HEK293 (cell line): ENCODE measurements at regions not wholly inside any gene's neighbourhood (a gene's known extent, or its start where the extent isn't known, plus 50 kb on each side); places are given as distances from the start of the nearest gene placed in this dataset.

ENCODE experiments used
- CTCF ChIA-PET: fragments of 350-600 bp; formaldehyde crosslinking; extraction: SDS; loops from one replicate; lab custom pipeline; 2021; ENCODE audit warnings: antibody characterized with exemption; lab: Yijun Ruan, JAX
- POLR2A ChIA-PET: fragments of 300-600 bp; formaldehyde crosslinking; extraction: SDS; loops from one replicate; lab custom pipeline; 2020; ENCODE audit warnings: antibody characterized with exemption, inconsistent platforms; lab: Yijun Ruan, JAX
- H3K27ac ChIP-seq: fragments of 200-500 bp; sonication (Bioruptor generic); 2 replicates; pipeline ENCODE4 v1.5.1; 2014; ENCODE audit warnings: low read depth, low read length, control low read depth, inconsistent platforms; ENCODE audit errors: extremely low read depth
- H3K36me3 ChIP-seq, 2 experiments: fragments of 200-500 bp in 1 of 2; sonication (Bioruptor generic) in 1 of 2; 1 replicate in 1 of 2; 2 replicates in 1 of 2; pipeline ENCODE4 v1.5.1; 2014 to 2017; ENCODE audit warnings: inconsistent platforms in 2 of 2, low read length in 2 of 2; ENCODE audit not compliant: control insufficient read depth in 2 of 2, insufficient read depth in 1 of 2
- H3K4me1 ChIP-seq: fragments of 200-500 bp; sonication (Bioruptor generic); 2 replicates; pipeline ENCODE4 v1.5.1; 2014; ENCODE audit warnings: mild to moderate bottlenecking, low read length, inconsistent platforms; ENCODE audit not compliant: control insufficient read depth, insufficient read depth
- H3K4me3 ChIP-seq: 2 replicates; pipeline ENCODE4 v1.5.1; 2011; ENCODE audit warnings: low read depth, mild to moderate bottlenecking, control low read depth, low read length, moderate library complexity
- H3K9me3 ChIP-seq: fragments of 200-500 bp; sonication (Bioruptor generic); 2 replicates; pipeline ENCODE4 v1.5.1; 2014; ENCODE audit warnings: low read depth, low read length, inconsistent platforms; ENCODE audit not compliant: control insufficient read depth, insufficient read depth
- EGR2 ChIP-seq: fragments of 450-650 bp; formaldehyde crosslinking; IDR thresholded peaks from 2 replicates; pipeline ENCODE4 v1.5.1; 2016; ENCODE audit warnings: low read depth, missing biosample characterization, missing genetic modification characterization
- FEZF1 ChIP-seq: fragments of 450-650 bp; formaldehyde crosslinking; IDR thresholded peaks from 2 replicates; pipeline ENCODE4 v1.5.1; 2016; ENCODE audit warnings: missing biosample characterization, missing genetic modification characterization
- INSM2 ChIP-seq: fragments of 450-650 bp; formaldehyde crosslinking; IDR thresholded peaks from 2 replicates; pipeline ENCODE4 v1.5.1; 2016; ENCODE audit warnings: missing biosample characterization, missing genetic modification characterization
- KLF1 ChIP-seq: fragments of 450-650 bp; formaldehyde crosslinking; IDR thresholded peaks from 2 replicates; pipeline ENCODE4 v1.5.1; 2016; ENCODE audit warnings: missing biosample characterization, missing genetic modification characterization
- MZF1 ChIP-seq: fragments of 450-650 bp; formaldehyde crosslinking; IDR thresholded peaks from 2 replicates; pipeline ENCODE4 v1.5.1; 2017; ENCODE audit warnings: missing biosample characterization, missing genetic modification characterization, borderline replicate concordance
- PBX3 ChIP-seq: sonication (generic); formaldehyde crosslinking; IDR thresholded peaks from 2 replicates; pipeline ENCODE4 v1.8.1; 2022; ENCODE audit warnings: mild to moderate bottlenecking, moderate library complexity, missing genetic modification reagents
- TSHZ1 ChIP-seq: fragments of 450-650 bp; formaldehyde crosslinking; IDR thresholded peaks from 2 replicates; pipeline ENCODE4 v1.5.1; 2016; ENCODE audit warnings: missing biosample characterization, missing genetic modification characterization, borderline replicate concordance
- ZBTB11 ChIP-seq: fragments of 450-650 bp; formaldehyde crosslinking; conservative IDR thresholded peaks from 2 replicates; pipeline ENCODE4 v1.5.1; 2016; ENCODE audit warnings: low read depth, missing biosample characterization, missing genetic modification characterization
- ZBTB49 ChIP-seq: fragments of 450-650 bp; formaldehyde crosslinking; IDR thresholded peaks from 2 replicates; pipeline ENCODE4 v1.5.1; 2016; ENCODE audit warnings: missing biosample characterization, missing genetic modification characterization, low read depth
- ZBTB7A ChIP-seq: fragments of 450-650 bp; formaldehyde crosslinking; IDR thresholded peaks from 2 replicates; pipeline ENCODE4 v1.5.1; 2016; ENCODE audit warnings: low read depth, missing biosample characterization, missing genetic modification characterization
- ZFHX2 ChIP-seq: fragments of 450-650 bp; formaldehyde crosslinking; conservative IDR thresholded peaks from 2 replicates; pipeline ENCODE4 v1.5.1; 2016; ENCODE audit warnings: missing biosample characterization, missing genetic modification characterization
- ZNF114 ChIP-seq: fragments of 450-650 bp; formaldehyde crosslinking; IDR thresholded peaks from 2 replicates; pipeline ENCODE4 v1.5.0; 2017; ENCODE audit warnings: missing biosample characterization, missing genetic modification characterization
- ZNF175 ChIP-seq: fragments of 450-650 bp; formaldehyde crosslinking; IDR thresholded peaks from 2 replicates; pipeline ENCODE4 v1.5.1; 2016; ENCODE audit warnings: missing biosample characterization, missing genetic modification characterization
- ZNF223 ChIP-seq: fragments of 450-650 bp; formaldehyde crosslinking; IDR thresholded peaks from 2 replicates; pipeline ENCODE4 v1.5.1; 2016; ENCODE audit warnings: missing biosample characterization, missing genetic modification characterization
- ZNF350 ChIP-seq: fragments of 450-650 bp; formaldehyde crosslinking; IDR thresholded peaks from 2 replicates; pipeline ENCODE4 v1.5.0; 2017; ENCODE audit warnings: missing biosample characterization, mild to moderate bottlenecking, missing genetic modification characterization
- ZNF394 ChIP-seq: fragments of 450-650 bp; formaldehyde crosslinking; IDR thresholded peaks from 2 replicates; pipeline ENCODE4 v1.5.1; 2016; ENCODE audit warnings: missing biosample characterization, missing genetic modification characterization, mild to moderate bottlenecking, moderate library complexity, borderline replicate concordance
- ZNF423 ChIP-seq: fragments of 450-650 bp; formaldehyde crosslinking; IDR thresholded peaks from 2 replicates; pipeline ENCODE4 v1.5.1; 2016; ENCODE audit warnings: missing biosample characterization, missing genetic modification characterization

GRCh38 chr13:112141643-112142400 lies 74.9 kb downstream of the SOX1 start:
- H3K4me3 ChIP-seq, result no peak overlapping the region
- H3K36me3 ChIP-seq, result no peaks in the 10 kb centered on the region
- H3K27ac ChIP-seq, result no peak overlapping the region
- ChIA-PET POLR2A (no interaction called here), CTCF (interaction anchor here (0.6 kb wide), 1 partner anchor 676 kb away, joined by 5 read pairs; no protein-coding TSS in a partner anchor)
- peaks cover 3% of the 10 kb centered on the region; the same call in 1 of the 2 replicates for H3K4me1 ChIP-seq
- no peaks in the 10 kb centered on the region for H3K9me3 ChIP-seq
- TF ChIP-seq EGR2, result peak; percentile 78
- no peak for TF ChIP-seq MZF1 (tag by site-specific recombination)
- TF ChIP-seq ZFHX2 (tag by site-specific recombination), result peak; percentile 90
- peak; percentile 41; the same call in 1 of the 2 replicates for TF ChIP-seq KLF1 (tag by site-specific recombination)
- TF ChIP-seq, all 188 proteins: peak for 3

- POLR2A ChIA-PET, result no interaction called here
- peaks cover 3% of the 10 kb centered on the region; the same call in 1 of the 2 replicates for H3K4me1 ChIP-seq
- H3K9me3 ChIP-seq, result no peaks in the 10 kb centered on the region
- CTCF ChIA-PET, result no interaction called here
- no peak overlapping the region for H3K27ac ChIP-seq
- H3K36me3 ChIP-seq, result no peaks in the 10 kb centered on the region
- TF ChIP-seq FEZF1 (no peak), ZNF423 (tag by site-specific recombination) (no peak), ZNF394 (tag by site-specific recombination) (no peak), PBX3 (CRISPR knock-in tag) (no peak), ZBTB11 (tag by site-specific recombination) (no peak), ZNF114 (tag by site-specific recombination) (no peak), ZBTB7A (tag by site-specific recombination) (no peak), ZBTB49 (tag by site-specific recombination) (no peak), ZNF350 (tag by site-specific recombination) (no peak), INSM2 (tag by site-specific recombination) (no peak), ZNF223 (tag by site-specific recombination) (no peak), ZNF175 (tag by site-specific recombination) (no peak), TSHZ1 (tag by site-specific recombination) (no peak)
- no peak overlapping the region for H3K4me3 ChIP-seq
Observed at GRCh38 chr13:112142401-112142930, 75.5 kb downstream of the SOX1 start.
